PC-9 (cell line): ENCODE measurements at regions not wholly inside any gene's neighbourhood (a gene's known extent, or its start where the extent isn't known, plus 50 kb on each side); places are given as distances from the start of the nearest gene placed in this dataset.

ENCODE experiments used
- BruUV-seq: library from RNA; stranded (reverse); fragments of 400-500 nt; replicated peaks from 2 replicates; lab custom pipeline; 2021; lab: Mats Ljungman, UMichigan
- CTCF ChIA-PET: fragments of 300-600 bp; sonication (Branson Sonifier 250); formaldehyde crosslinking; loops from one replicate; lab custom pipeline; 2022; ENCODE audit warnings: antibody characterized with exemption; lab: Charles Lee
- POLR2A ChIA-PET: fragments of 300-600 bp; sonication (Branson Sonifier 250); formaldehyde crosslinking; loops from one replicate; lab custom pipeline; 2022; ENCODE audit warnings: antibody characterized with exemption; ENCODE audit not compliant: unreplicated experiment; lab: Charles Lee
- DNase-seq, 2 experiments: peaks; one replicate each; pipeline versions ENCODE4 v3.0.0 to v3.0.0-alpha.2; 2015 to 2022; ENCODE audit warnings: mixed read lengths in 1 of 2
- H2AFZ ChIP-seq: fragments of 200-600 bp; sonication (generic); 2 replicates; pipeline ENCODE4 v1.8.1; 2017; ENCODE audit warnings: antibody characterized with exemption
- H3F3A ChIP-seq: fragments of 200-600 bp; sonication (generic); 2 replicates; pipeline ENCODE4 v1.8.1; 2017; ENCODE audit warnings: antibody characterized with exemption, mild to moderate bottlenecking, low read depth; ENCODE audit not compliant: insufficient read depth
- H3K27ac ChIP-seq: fragments of 200-600 bp; sonication (generic); 2 replicates; pipeline ENCODE4 v1.6.1; 2016; ENCODE audit warnings: mixed run types
- H3K27me3 ChIP-seq: fragments of 200-600 bp; sonication (generic); 2 replicates; pipeline ENCODE4 v1.6.1; 2016; ENCODE audit warnings: low read depth, mixed run types; ENCODE audit not compliant: insufficient read depth
- H3K36me3 ChIP-seq: fragments of 200-600 bp; sonication (generic); 2 replicates; pipeline ENCODE4 v1.6.1; 2016; ENCODE audit warnings: low read depth, mixed run types
- H3K4me1 ChIP-seq: fragments of 200-600 bp; sonication (generic); replicated peaks from 2 replicates; pipeline ENCODE4 v1.6.1; 2016; ENCODE audit warnings: mixed run types; ENCODE audit not compliant: insufficient read depth
- H3K4me2 ChIP-seq: fragments of 200-600 bp; sonication (generic); 2 replicates; pipeline ENCODE4 v1.6.1; 2017; ENCODE audit warnings: mixed run types
- H3K4me3 ChIP-seq: fragments of 200-600 bp; sonication (generic); 2 replicates; pipeline ENCODE4 v1.6.1; 2016; ENCODE audit warnings: mixed run types
- H3K79me2 ChIP-seq: fragments of 200-600 bp; sonication (generic); 2 replicates; pipeline ENCODE4 v1.6.1; 2017; ENCODE audit warnings: low read depth, mixed run types
- H3K9me2 ChIP-seq: fragments of 200-600 bp; sonication (generic); 2 replicates; pipeline ENCODE4 v1.8.1; 2017; ENCODE audit warnings: mild to moderate bottlenecking; ENCODE audit not compliant: insufficient read depth
- H3K9me3 ChIP-seq: fragments of 200-600 bp; sonication (generic); 2 replicates; pipeline ENCODE4 v1.8.1; 2016; ENCODE audit warnings: low read depth; ENCODE audit not compliant: insufficient read depth
- H4K20me1 ChIP-seq: fragments of 200-600 bp; sonication (generic); 2 replicates; pipeline ENCODE4 v1.8.1; 2017; ENCODE audit not compliant: insufficient read depth
- CTCF ChIP-seq: fragments of 200-600 bp; sonication (generic); conservative IDR thresholded peaks from 2 replicates; pipeline ENCODE4 v1.6.1; 2017; ENCODE audit warnings: mixed run types, antibody characterized with exemption, mild to moderate bottlenecking, moderate library complexity
- EZH2 ChIP-seq: fragments of 200-600 bp; sonication (generic); IDR thresholded peaks from 2 replicates; pipeline ENCODE4 v1.8.0; 2017; ENCODE audit warnings: antibody characterized with exemption, low read depth
- intact Hi-C: fragments of 100-400 bp; cut with micrococcal nuclease; formaldehyde crosslinking; loops from one replicate; pipeline ENCODE4 v1.10.0; 2022; ENCODE audit not compliant: unreplicated experiment

- H3K9me3 ChIP-seq: no peaks in the 10 kb centered on the region
- H3K36me3 ChIP-seq: no peaks in the 10 kb centered on the region
- no TSS peak for BruUV-seq
- no peak overlapping the region for H2AFZ ChIP-seq
- peaks cover 66% of the 10 kb centered on the region for H3K27me3 ChIP-seq
- no peak overlapping the region for H3K27ac ChIP-seq
- ChIA-PET CTCF (no interaction called here), POLR2A (interaction anchor here (0.6 kb wide), 1 partner anchor 1697 kb away, joined by 4 read pairs; no protein-coding TSS in a partner anchor)
- H3K9me2 ChIP-seq: no peaks in the 10 kb centered on the region
- no peak for DNase-seq
- no peaks in the 10 kb centered on the region for H4K20me1 ChIP-seq
- no peaks in the 10 kb centered on the region for H3K79me2 ChIP-seq
- H3K4me2 ChIP-seq: no peak overlapping the region
- no peak for TF ChIP-seq CTCF
- TF ChIP-seq EZH2: no peak
- H3K4me1 ChIP-seq: no peaks in the 10 kb centered on the region
- no peaks in the 10 kb centered on the region for H3F3A ChIP-seq
- H3K4me3 ChIP-seq: no peak overlapping the region
- intact Hi-C loops: no loop called here
Measured at GRCh38 chr1:175802407-175803123, 59.2 kb upstream of the TNR start.

GRCh38 chr1:175801979-175802378 is 58.6 kb upstream of the TNR start:
- no peaks in the 10 kb centered on the region for H3K4me1 ChIP-seq
- no peaks in the 10 kb centered on the region for H3K9me3 ChIP-seq
- H3K9me2 ChIP-seq: no peaks in the 10 kb centered on the region
- H4K20me1 ChIP-seq: no peaks in the 10 kb centered on the region
- H3K4me3 ChIP-seq: no peak overlapping the region
- no peaks in the 10 kb centered on the region for H3F3A ChIP-seq
- BruUV-seq: no TSS peak
- no peak overlapping the region for H3K27ac ChIP-seq
- TF ChIP-seq CTCF: no peak
- no peaks in the 10 kb centered on the region for H3K79me2 ChIP-seq
- peaks cover 62% of the 10 kb centered on the region for H3K27me3 ChIP-seq
- intact Hi-C loops: no loop called here
- POLR2A ChIA-PET: no interaction called here
- no peak for DNase-seq
- CTCF ChIA-PET: no interaction called here
- H3K4me2 ChIP-seq: no peak overlapping the region
- no peaks in the 10 kb centered on the region for H3K36me3 ChIP-seq
- no peak overlapping the region for H2AFZ ChIP-seq

GRCh38 chr1:175797576-175797975 is 54.2 kb upstream of the TNR start:
- no peak for DNase-seq
- Histone ChIP-seq H3F3A (no peaks in the 10 kb centered on the region), H3K27me3 (peaks cover 35% of the 10 kb centered on the region), H3K27ac (no peak overlapping the region), H3K4me1 (no peaks in the 10 kb centered on the region), H3K36me3 (no peaks in the 10 kb centered on the region), H3K4me2 (no peak overlapping the region), H3K4me3 (no peak overlapping the region), H4K20me1 (no peaks in the 10 kb centered on the region), H3K79me2 (no peaks in the 10 kb centered on the region), H3K9me2 (no peaks in the 10 kb centered on the region), H3K9me3 (no peaks in the 10 kb centered on the region), H2AFZ (no peak overlapping the region)
- POLR2A ChIA-PET: no interaction called here
- no TSS peak for BruUV-seq
- CTCF ChIA-PET: no interaction called here
- intact Hi-C loops: no loop called here
- TF ChIP-seq CTCF (no peak), EZH2 (no peak)
